Right lobe of liver (tissue), 4 donors: ENCODE measurements at regions not wholly inside any gene's neighbourhood (a gene's known extent, or its start where the extent isn't known, plus 50 kb on each side); places are given as distances from the start of the nearest gene placed in this dataset.

Source experiments
- CTCF ChIP-seq, 4 donors: fragments of 200-600 bp in 3 of 4; fragments of 450-650 bp in 1 of 4; IDR thresholded peaks; one replicate each; pipeline versions ENCODE4 v1.5.1 to v1.8.0; 2016 to 2022; ENCODE audit warnings: antibody characterized with exemption in 4 of 4, mild to moderate bottlenecking in 2 of 4
- POLR2A ChIP-seq: fragments of 450-650 bp; IDR thresholded peaks from one replicate; pipeline ENCODE4 v1.6.1; 2017; ENCODE audit warnings: antibody characterized with exemption, mild to moderate bottlenecking
- donor health status: DM: no; HTN: no; CAD: no.
- donor health status: DM: no; HTN: no; CAD: no.
- donor health status: DM: no; HTN: yes; CAD: no.

DNA sequence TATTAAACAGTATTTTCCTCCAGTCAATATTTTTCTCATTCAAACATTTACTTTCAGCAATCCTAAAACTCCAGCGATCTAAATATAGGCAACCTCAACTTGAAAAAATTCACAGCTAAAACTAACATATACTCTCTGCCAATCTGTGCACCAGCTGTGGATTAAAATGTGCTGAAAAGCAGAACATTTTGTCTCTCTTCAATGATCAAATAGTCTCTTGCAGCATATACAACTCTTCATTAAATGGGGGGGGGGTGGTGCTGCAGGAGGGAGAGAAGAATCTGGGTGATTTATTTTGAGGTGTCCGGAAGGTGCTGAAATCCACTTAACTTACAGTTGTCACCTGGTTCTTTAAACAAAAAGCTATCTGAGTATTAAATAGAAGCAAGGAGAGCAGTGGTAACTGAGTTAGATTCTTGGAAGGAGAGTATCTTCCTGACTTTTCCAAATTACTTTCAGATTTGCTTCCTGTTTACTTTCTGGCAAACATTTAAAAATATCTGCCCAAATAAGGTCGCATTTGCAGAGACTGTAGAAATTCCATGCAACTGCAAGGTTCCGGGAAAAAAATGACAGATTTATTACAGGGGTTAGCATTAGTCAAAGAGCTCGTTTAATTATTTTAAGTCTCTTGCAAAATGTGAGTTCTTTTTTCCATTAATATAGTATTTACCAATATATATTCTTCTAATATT is 904.7 kb upstream of the ACVR2A start:
- no peak for TF ChIP-seq POLR2A
- no peak for TF ChIP-seq CTCF (IDR thresholded peaks at IDR 0.05)
